Tibial nerve (tissue), 4 donors: ENCODE measurements at regions not wholly inside any gene's neighbourhood (a gene's known extent, or its start where the extent isn't known, plus 50 kb on each side); places are given as distances from the start of the nearest gene placed in this dataset.

Experiments
- DNase-seq, 2 donors: peaks; one replicate each; pipeline ENCODE4 v3.0.0-alpha.2; 2019; ENCODE audit warnings: low spot score in 2 of 2
- H3K27ac ChIP-seq, 4 donors: fragments of 200-600 bp; sonication (generic) in 3 of 4; one replicate each; pipeline ENCODE4 v1.5.1; 2017 to 2019; ENCODE audit warnings: mild to moderate bottlenecking in 1 of 4
- H3K27me3 ChIP-seq, 2 donors: fragments of 200-600 bp; sonication (generic) in 1 of 2; one replicate each; pipeline versions ENCODE4 v1.5.1 to v1.6.0; 2017 to 2019
- H3K36me3 ChIP-seq, 3 donors: fragments of 200-600 bp; sonication (generic); one replicate each; pipeline ENCODE4 v1.5.1; 2018 to 2019
- H3K4me1 ChIP-seq, 4 donors: fragments of 200-600 bp; sonication (generic) in 3 of 4; one replicate each; pipeline ENCODE4 v1.5.1; 2017 to 2019
- H3K4me3 ChIP-seq, 4 donors: fragments of 200-600 bp; sonication (generic) in 3 of 4; one replicate each; pipeline ENCODE4 v1.5.1; 2017 to 2019; ENCODE audit warnings: mild to moderate bottlenecking in 1 of 4, moderate library complexity in 1 of 4
- H3K9me3 ChIP-seq, 4 donors: fragments of 200-600 bp; sonication (generic) in 3 of 4; one replicate each; pipeline ENCODE4 v1.5.1; 2017 to 2019
- EP300 ChIP-seq, 2 donors: sonication (generic); formaldehyde crosslinking; IDR thresholded peaks; one replicate each; pipeline ENCODE4 v1.6.1; 2017; ENCODE audit warnings: antibody characterized with exemption in 2 of 2, mild to moderate bottlenecking in 1 of 2
- POLR2A ChIP-seq, 2 donors: fragments of 450-650 bp; IDR thresholded peaks; one replicate each; pipeline ENCODE4 v1.6.1; 2017; ENCODE audit warnings: antibody characterized with exemption in 2 of 2, mild to moderate bottlenecking in 2 of 2, moderate library complexity in 2 of 2
- WGBS, 2 donors: methylation state at CpG; one replicate each; pipeline ENCODE4 v1.1.5; 2018; 5-methylcytosine and 5-hydroxymethylcytosine counted together
- TF ChIP-seq, protein P1 (sequence below), 5 experiments: fragments of 200-600 bp in 3 of 5; fragments of 450-650 bp in 2 of 5; sonication (generic) in 3 of 5; IDR thresholded peaks; one replicate each; pipeline ENCODE4 v1.5.1; 2016 to 2019; ENCODE audit warnings: antibody characterized with exemption in 5 of 5, mild to moderate bottlenecking in 3 of 5, moderate library complexity in 2 of 5

DNA sequence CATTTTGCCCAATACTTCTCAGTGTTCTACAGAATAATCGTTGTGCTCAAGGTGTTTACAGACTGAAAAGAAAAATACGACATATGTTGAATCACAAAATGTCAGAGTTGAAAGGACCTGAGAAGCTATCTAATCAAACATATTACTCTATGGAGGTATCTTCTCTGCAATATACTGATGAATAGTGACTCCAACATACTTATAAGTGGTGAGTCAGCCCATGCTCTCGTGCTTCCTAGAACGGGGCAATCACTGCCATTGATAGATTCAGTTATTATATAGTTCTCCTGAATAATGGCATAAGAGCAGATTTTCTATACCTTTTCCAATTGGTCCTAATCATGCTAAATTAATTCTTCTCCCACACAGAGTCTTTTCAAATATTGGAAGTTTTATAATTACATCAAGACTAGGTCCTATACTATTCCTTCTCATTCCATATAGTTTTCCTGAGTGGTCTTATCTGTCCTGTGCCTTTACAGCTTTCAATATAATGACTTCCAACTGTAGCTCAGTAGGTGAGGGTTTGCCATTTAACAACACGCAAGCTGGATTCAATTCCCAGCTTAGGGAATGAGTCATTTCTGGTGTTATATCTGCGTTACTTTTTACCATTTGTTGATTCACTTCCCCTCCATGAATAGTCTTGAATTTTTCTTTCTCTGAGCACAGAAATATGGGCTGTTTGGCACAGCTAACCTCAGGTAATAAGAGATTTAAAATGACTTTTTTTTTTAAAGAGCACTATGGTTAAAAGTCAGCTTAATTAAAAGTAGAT, 81.1 kb downstream of the PLK2 start:
- Histone ChIP-seq H3K27me3 (no peaks in the 10 kb centered on the region), H3K4me1 (no peaks in the 10 kb centered on the region), H3K4me3 (no peak overlapping the region), H3K27ac (no peak overlapping the region), H3K36me3 (no peaks in the 10 kb centered on the region), H3K9me3 (peaks cover 0 to 19% (median 5%) of the 10 kb centered on the region in 4 donors)
- 75 to 85% methylated on average over 6 of the region's 6 CpGs for WGBS, 2 donors
- TF ChIP-seq, protein P1, sequence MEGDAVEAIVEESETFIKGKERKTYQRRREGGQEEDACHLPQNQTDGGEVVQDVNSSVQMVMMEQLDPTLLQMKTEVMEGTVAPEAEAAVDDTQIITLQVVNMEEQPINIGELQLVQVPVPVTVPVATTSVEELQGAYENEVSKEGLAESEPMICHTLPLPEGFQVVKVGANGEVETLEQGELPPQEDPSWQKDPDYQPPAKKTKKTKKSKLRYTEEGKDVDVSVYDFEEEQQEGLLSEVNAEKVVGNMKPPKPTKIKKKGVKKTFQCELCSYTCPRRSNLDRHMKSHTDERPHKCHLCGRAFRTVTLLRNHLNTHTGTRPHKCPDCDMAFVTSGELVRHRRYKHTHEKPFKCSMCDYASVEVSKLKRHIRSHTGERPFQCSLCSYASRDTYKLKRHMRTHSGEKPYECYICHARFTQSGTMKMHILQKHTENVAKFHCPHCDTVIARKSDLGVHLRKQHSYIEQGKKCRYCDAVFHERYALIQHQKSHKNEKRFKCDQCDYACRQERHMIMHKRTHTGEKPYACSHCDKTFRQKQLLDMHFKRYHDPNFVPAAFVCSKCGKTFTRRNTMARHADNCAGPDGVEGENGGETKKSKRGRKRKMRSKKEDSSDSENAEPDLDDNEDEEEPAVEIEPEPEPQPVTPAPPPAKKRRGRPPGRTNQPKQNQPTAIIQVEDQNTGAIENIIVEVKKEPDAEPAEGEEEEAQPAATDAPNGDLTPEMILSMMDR (IDR thresholded peaks at IDR 0.05): no peak
- no peak for TF ChIP-seq POLR2A (IDR thresholded peaks at IDR 0.05)
- no peak for TF ChIP-seq EP300 (IDR thresholded peaks at IDR 0.05)
- no peak for DNase-seq

DNA sequence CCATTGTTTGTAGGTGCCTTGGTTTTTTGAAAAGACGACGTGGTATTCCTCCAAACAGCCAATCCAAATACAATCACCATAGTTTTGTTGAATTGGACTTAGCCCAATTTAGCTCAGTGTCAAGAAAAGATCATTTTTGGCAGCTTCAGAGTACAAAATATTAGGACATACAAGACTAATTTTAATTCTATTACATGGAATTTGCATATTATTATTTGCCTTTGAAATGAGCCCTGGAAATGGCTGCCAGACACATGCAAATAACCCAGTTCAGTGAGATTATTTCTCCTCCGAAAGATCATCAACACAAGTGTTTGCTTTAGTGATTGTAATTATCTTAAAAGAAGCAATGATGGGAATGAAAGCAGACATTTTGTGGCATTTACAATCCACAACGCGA, 89.3 kb downstream of the PLK2 start:
- Histone ChIP-seq H3K4me3 (no peak overlapping the region), H3K4me1 (no peaks in the 10 kb centered on the region), H3K36me3 (no peaks in the 10 kb centered on the region), H3K9me3 (peaks cover 0 to 4% (median 0%) of the 10 kb centered on the region in 4 donors), H3K27ac (no peak overlapping the region), H3K27me3 (no peaks in the 10 kb centered on the region)
- no peak for TF ChIP-seq POLR2A (IDR thresholded peaks at IDR 0.05)
- no peak for DNase-seq
- 69 to 70% methylated on average over 5 of the region's 5 CpGs for WGBS, 2 donors

DNA sequence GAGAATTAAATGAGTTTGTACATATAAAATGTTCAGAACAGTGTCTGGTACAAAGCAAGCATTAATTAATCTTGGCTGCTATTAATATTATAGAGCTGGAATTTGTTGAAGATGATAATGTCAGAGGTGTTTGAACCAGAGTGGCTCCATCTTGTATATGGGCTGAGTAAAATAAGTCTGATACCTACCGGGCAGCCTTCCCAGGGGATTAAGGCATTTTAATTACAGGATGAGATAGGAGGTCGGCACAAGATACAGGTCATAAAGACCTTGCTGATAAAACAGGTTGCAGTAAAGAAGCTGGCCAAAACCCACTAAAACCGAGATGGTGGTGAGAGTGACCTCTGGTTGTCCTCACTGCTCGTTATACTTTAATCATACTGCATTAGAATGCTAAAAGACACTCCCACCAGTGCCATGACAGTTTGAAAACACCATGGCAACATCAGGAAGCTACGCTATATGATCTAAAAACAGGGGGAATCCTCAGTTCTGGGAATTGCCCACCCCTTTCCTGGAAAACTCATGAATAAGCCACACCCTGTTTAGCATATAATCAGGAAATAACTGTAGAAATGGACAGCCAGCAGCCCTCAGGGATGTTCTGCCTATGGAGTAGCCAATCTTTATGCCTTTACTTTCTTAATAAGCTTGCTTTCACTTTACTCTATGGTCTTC, 90.2 kb downstream of the PLK2 start:
- no peak for DNase-seq
- H3K4me1 ChIP-seq: no peaks in the 10 kb centered on the region
- TF ChIP-seq EP300 (IDR thresholded peaks at IDR 0.05) (no peak), POLR2A (IDR thresholded peaks at IDR 0.05) (no peak)
- TF ChIP-seq, protein P1 (IDR thresholded peaks at IDR 0.05): no peak
- H3K36me3 ChIP-seq: no peaks in the 10 kb centered on the region
- 66 to 72% methylated on average over 5 of the region's 5 CpGs for WGBS, 2 donors
- no peaks in the 10 kb centered on the region for H3K27me3 ChIP-seq
- H3K9me3 ChIP-seq: peaks cover 0 to 4% (median 0%) of the 10 kb centered on the region in 4 donors
- no peak overlapping the region for H3K4me3 ChIP-seq
- H3K27ac ChIP-seq: no peak overlapping the region

DNA sequence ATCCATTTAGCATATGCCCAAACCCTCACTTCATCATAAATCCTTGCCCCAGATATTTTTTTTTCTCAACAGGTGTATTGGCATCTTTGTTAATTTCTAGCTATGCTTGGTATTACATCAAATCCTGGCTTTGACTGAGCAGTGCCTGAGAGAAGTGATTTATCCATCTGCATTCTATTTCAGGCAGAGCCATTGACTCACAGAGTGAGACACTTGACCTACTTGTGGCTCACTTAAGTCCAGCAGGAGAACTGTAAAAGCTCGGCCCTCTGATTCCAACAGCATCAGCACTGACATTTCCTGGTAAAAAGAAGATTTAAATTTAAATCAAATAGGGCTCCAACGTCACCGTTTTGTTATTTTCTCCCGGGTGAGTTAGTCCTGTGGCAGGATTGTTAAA, 93.4 kb downstream of the PLK2 start:
- 50 to 59% methylated on average over 4 of the region's 4 CpGs for WGBS, 2 donors
- no peaks in the 10 kb centered on the region for H3K9me3 ChIP-seq
- H3K4me3 ChIP-seq: no peak overlapping the region
- no peaks in the 10 kb centered on the region for H3K27me3 ChIP-seq
- H3K4me1 ChIP-seq: no peaks in the 10 kb centered on the region
- H3K36me3 ChIP-seq: no peaks in the 10 kb centered on the region
- no peak for TF ChIP-seq POLR2A (IDR thresholded peaks at IDR 0.05)
- no peak for TF ChIP-seq EP300 (IDR thresholded peaks at IDR 0.05)
- TF ChIP-seq, protein P1 (IDR thresholded peaks at IDR 0.05): no peak
- H3K27ac ChIP-seq: no peak overlapping the region
- DNase-seq: no peak

DNA sequence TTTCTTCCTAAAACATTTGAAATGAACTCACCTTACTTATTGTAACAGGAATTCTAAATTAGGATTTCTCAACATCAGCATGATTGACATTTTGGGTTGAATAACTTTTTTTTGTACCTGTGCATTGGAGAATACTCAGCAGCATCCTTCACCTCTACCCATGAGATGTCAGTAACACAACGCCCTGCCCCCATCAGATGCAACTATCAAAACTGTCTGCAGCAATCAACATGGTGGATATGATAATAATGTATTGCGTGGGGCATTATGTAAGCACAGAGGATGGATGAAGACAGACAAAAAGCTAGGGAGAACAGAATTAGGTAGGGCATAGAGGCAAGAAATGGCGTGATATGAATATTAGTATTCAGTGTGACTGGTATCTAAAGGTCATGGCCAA, 94.1 kb downstream of the PLK2 start:
- 63 to 67% methylated on average over 3 of the region's 3 CpGs for WGBS, 2 donors
- Histone ChIP-seq H3K27me3 (no peaks in the 10 kb centered on the region), H3K4me1 (no peaks in the 10 kb centered on the region), H3K36me3 (no peaks in the 10 kb centered on the region), H3K9me3 (no peaks in the 10 kb centered on the region), H3K27ac (no peak overlapping the region), H3K4me3 (no peak overlapping the region)
- no peak for DNase-seq
- TF ChIP-seq, protein P1 (IDR thresholded peaks at IDR 0.05): no peak
